Caco-2 (cell line): ENCODE measurements at regions not wholly inside any gene's neighbourhood (a gene's known extent, or its start where the extent isn't known, plus 50 kb on each side); places are given as distances from the start of the nearest gene placed in this dataset.

Source experiments
- BruUV-seq: library from RNA; stranded (reverse); fragments of 400-500 nt; replicated peaks from 2 replicates; lab custom pipeline; 2021; lab: Mats Ljungman, UMichigan
- CTCF ChIA-PET: fragments of 300-600 bp; sonication (Branson Sonifier 250); formaldehyde crosslinking; loops from one replicate; lab custom pipeline; 2022; ENCODE audit warnings: antibody characterized with exemption; lab: Charles Lee
- POLR2A ChIA-PET: fragments of 300-600 bp; sonication (Branson Sonifier 250); formaldehyde crosslinking; loops from one replicate; lab custom pipeline; 2022; ENCODE audit warnings: antibody characterized with exemption; lab: Charles Lee
- DNase-seq, 2 experiments: peaks; one replicate each; pipeline versions ENCODE4 v3.0.0 to v3.0.0-alpha.2; 2020 to 2022
- H3K27me3 ChIP-seq: replicated peaks from 2 replicates; pipeline ENCODE4 v1.6.0; 2011; ENCODE audit warnings: low read length; ENCODE audit not compliant: control insufficient read depth, insufficient read depth
- H3K36me3 ChIP-seq: 2 replicates; pipeline ENCODE4 v1.5.1; 2011; ENCODE audit warnings: low read length; ENCODE audit not compliant: control insufficient read depth, insufficient read depth
- H3K4me1 ChIP-seq: fragments of 250-450 bp; sonication (Bioruptor Pico); 2 replicates; pipeline ENCODE4 v1.5.1; 2020; ENCODE audit warnings: mild to moderate bottlenecking
- H3K4me3 ChIP-seq: 2 replicates; pipeline ENCODE4 v1.5.1; 2011; ENCODE audit warnings: low read depth, mild to moderate bottlenecking, control low read depth, low read length
- H3K9me3 ChIP-seq: fragments of 250-450 bp; sonication (Bioruptor Pico); 2 replicates; pipeline ENCODE4 v1.5.1; 2020; ENCODE audit warnings: mild to moderate bottlenecking, moderate library complexity
- H3K27ac Mint-ChIP-seq: one replicate; pipeline ENCODE4 v1.8.0; 2022; ENCODE audit warnings: mixed read lengths; ENCODE audit not compliant: unreplicated experiment
- H3K27me3 Mint-ChIP-seq: one replicate; pipeline ENCODE4 v1.8.0; 2022; ENCODE audit warnings: mixed read lengths; ENCODE audit not compliant: insufficient read depth, unreplicated experiment
- H3K36me3 Mint-ChIP-seq: one replicate; pipeline ENCODE4 v1.8.0; 2022; ENCODE audit warnings: mild to moderate bottlenecking, mixed read lengths; ENCODE audit not compliant: insufficient read depth, unreplicated experiment
- H3K4me1 Mint-ChIP-seq: one replicate; pipeline ENCODE4 v1.8.0; 2022; ENCODE audit warnings: low read depth, mixed read lengths; ENCODE audit not compliant: unreplicated experiment
- H3K4me3 Mint-ChIP-seq: one replicate; pipeline ENCODE4 v1.8.0; 2022; ENCODE audit warnings: mild to moderate bottlenecking, moderate library complexity, mixed read lengths; ENCODE audit not compliant: unreplicated experiment
- H3K9me3 Mint-ChIP-seq: one replicate; pipeline ENCODE4 v1.8.0; 2022; ENCODE audit warnings: mixed read lengths; ENCODE audit not compliant: unreplicated experiment
- CTCF ChIP-seq, 2 experiments: fragments of 200-600 bp in 1 of 2; IDR thresholded peaks; 1 replicate in 1 of 2; 2 replicates in 1 of 2; pipeline versions ENCODE4 v1.5.1 to v1.8.0; 2011 to 2022; ENCODE audit warnings: antibody characterized with exemption in 1 of 2, control low read depth in 1 of 2, inconsistent platforms in 1 of 2, low read depth in 1 of 2, low read length in 1 of 2, mild to moderate bottlenecking in 1 of 2, moderate library complexity in 1 of 2; ENCODE audit not compliant: insufficient read depth in 1 of 2, severe bottlenecking in 1 of 2, unreplicated experiment in 1 of 2
- intact Hi-C: fragments of 100-400 bp; cut with micrococcal nuclease; formaldehyde crosslinking; loops from one replicate; pipeline ENCODE4 v1.10.0; 2022; ENCODE audit not compliant: unreplicated experiment

GRCh38 chr13:47206111-47206510 is 309.3 kb upstream of the HTR2A start:
- no peak for DNase-seq
- H3K4me1 Mint-ChIP-seq: peaks cover 5% of the 10 kb centered on the region
- Histone ChIP-seq H3K4me3 (no peak overlapping the region), H3K36me3 (no peaks in the 10 kb centered on the region), H3K27me3 (no peaks in the 10 kb centered on the region), H3K4me1 (no peaks in the 10 kb centered on the region), H3K9me3 (peaks cover 6% of the 10 kb centered on the region; the same call in 1 of the 2 replicates)
- no peaks in the 10 kb centered on the region for H3K36me3 Mint-ChIP-seq
- H3K27me3 Mint-ChIP-seq: peaks cover 9% of the 10 kb centered on the region
- no peak overlapping the region for H3K27ac Mint-ChIP-seq
- no peak overlapping the region for H3K4me3 Mint-ChIP-seq
- ChIA-PET POLR2A (no interaction called here), CTCF (no interaction called here)
- no peak for TF ChIP-seq CTCF (IDR thresholded peaks at IDR 0.05; ENCODE audit: insufficient read depth in 1 of 2, low read depth in 1 of 2, low read length in 1 of 2, severe bottlenecking in 1 of 2, unreplicated experiment in 1 of 2)
- intact Hi-C loops: no loop called here
- no TSS peak for BruUV-seq
- H3K9me3 Mint-ChIP-seq: peaks cover 9% of the 10 kb centered on the region

GRCh38 chr13:47190696-47191305 is 293.9 kb upstream of the HTR2A start:
- Mint-ChIP-seq H3K27ac (no peak overlapping the region), H3K4me1 (no peaks in the 10 kb centered on the region), H3K4me3 (no peak overlapping the region), H3K36me3 (peaks cover 5% of the 10 kb centered on the region), H3K27me3 (peaks cover 9% of the 10 kb centered on the region), H3K9me3 (no peaks in the 10 kb centered on the region)
- no peak overlapping the region for H3K4me3 ChIP-seq
- TF ChIP-seq CTCF (IDR thresholded peaks at IDR 0.05; ENCODE audit: insufficient read depth in 1 of 2, low read depth in 1 of 2, low read length in 1 of 2, severe bottlenecking in 1 of 2, unreplicated experiment in 1 of 2): no peak
- H3K36me3 ChIP-seq: no peaks in the 10 kb centered on the region
- no peaks in the 10 kb centered on the region for H3K9me3 ChIP-seq
- H3K27me3 ChIP-seq: no peaks in the 10 kb centered on the region
- intact Hi-C loops: no loop called here
- POLR2A ChIA-PET: no interaction called here
- no TSS peak for BruUV-seq
- H3K4me1 ChIP-seq: no peaks in the 10 kb centered on the region
- no peak for DNase-seq
- CTCF ChIA-PET: no interaction called here

GRCh38 chr13:47188802-47189201 is 291.9 kb upstream of the HTR2A start:
- no peak for DNase-seq
- Histone ChIP-seq H3K27me3 (no peaks in the 10 kb centered on the region), H3K4me1 (no peaks in the 10 kb centered on the region), H3K36me3 (no peaks in the 10 kb centered on the region), H3K4me3 (no peak overlapping the region), H3K9me3 (no peaks in the 10 kb centered on the region)
- peaks cover 15% of the 10 kb centered on the region for H3K27me3 Mint-ChIP-seq
- no peaks in the 10 kb centered on the region for H3K4me1 Mint-ChIP-seq
- peaks cover 5% of the 10 kb centered on the region for H3K36me3 Mint-ChIP-seq
- no peak overlapping the region for H3K4me3 Mint-ChIP-seq
- TF ChIP-seq CTCF (IDR thresholded peaks at IDR 0.05; ENCODE audit: insufficient read depth in 1 of 2, low read depth in 1 of 2, low read length in 1 of 2, severe bottlenecking in 1 of 2, unreplicated experiment in 1 of 2): no peak
- H3K27ac Mint-ChIP-seq: no peak overlapping the region
- no peaks in the 10 kb centered on the region for H3K9me3 Mint-ChIP-seq
- intact Hi-C loops: no loop called here
- POLR2A ChIA-PET: no interaction called here
- CTCF ChIA-PET: no interaction called here
- BruUV-seq: no TSS peak
